HepG2 (cell line): ENCODE measurements at regions not wholly inside any gene's neighbourhood (a gene's known extent, or its start where the extent isn't known, plus 50 kb on each side); places are given as distances from the start of the nearest gene placed in this dataset.

Experiments used
- ATAC-seq: fragments of 200-7000 bp; cut with Tn5 transposase; 3 replicates; pipeline ENCODE4 v1.9.1; 2020; ENCODE audit warnings: mild to moderate bottlenecking, moderate library complexity
- BruUV-seq: library from RNA; stranded (reverse); fragments of 400-500 nt; replicated peaks from 2 replicates; lab custom pipeline; 2021; lab: Mats Ljungman, UMichigan
- CTCF ChIA-PET: fragments of 300-600 bp; formaldehyde crosslinking; extraction: SDS; loops from one replicate; lab custom pipeline; 2021; ENCODE audit warnings: low total read pairs, inconsistent platforms, low intra/inter-chr PET ratio; lab: Yijun Ruan, JAX
- POLR2A ChIA-PET: fragments of 350-600 bp; sonication (Branson Sonifier 250); formaldehyde crosslinking; loops from one replicate; lab custom pipeline; 2020; ENCODE audit warnings: antibody characterized with exemption, inconsistent platforms; lab: Yijun Ruan, JAX
- DNase-seq: peaks from one replicate; pipeline ENCODE4 v3.0.0-alpha.2; 2015; ENCODE audit warnings: low spot score
- FAIRE-seq: peaks from 3 replicates; lab custom pipeline; 2011; peaks lifted over from hg19 to GRCh38; lab: Jason Lieb, UNC
- H2AFZ ChIP-seq: one replicate; pipeline ENCODE4 v1.6.1; 2011; ENCODE audit warnings: low read length, inconsistent platforms
- H3K27ac ChIP-seq: fragments of 300-600 bp; 3 replicates; pipeline ENCODE4 v1.8.0; 2011; ENCODE audit warnings: mixed run types, mild to moderate bottlenecking, mixed read lengths, low read length, inconsistent platforms; ENCODE audit not compliant: insufficient read depth; ENCODE audit errors: extremely low read length
- H3K27me3 ChIP-seq, 2 experiments: fragments of 200-600 bp in 1 of 2; 2 replicates in 1 of 2; 3 replicates in 1 of 2; pipeline versions ENCODE4 v1.6.0 to v1.8.0; 2011; ENCODE audit warnings: low read length in 2 of 2, mild to moderate bottlenecking in 2 of 2, moderate library complexity in 2 of 2, inconsistent platforms in 1 of 2; ENCODE audit not compliant: insufficient read depth in 2 of 2, control insufficient read depth in 1 of 2
- H3K36me3 ChIP-seq, 2 experiments: fragments of 200-600 bp in 1 of 2; replicated peaks in 1 of 2; 2 replicates in 1 of 2; 3 replicates in 1 of 2; pipeline versions ENCODE4 v1.5.1 to v1.8.0; 2011; ENCODE audit warnings: low read length in 2 of 2, inconsistent platforms in 1 of 2; ENCODE audit not compliant: insufficient read depth in 2 of 2, control insufficient read depth in 1 of 2
- H3K4me1 ChIP-seq: 2 replicates; pipeline ENCODE4 v1.5.1; 2012; ENCODE audit warnings: low read length, inconsistent platforms; ENCODE audit not compliant: insufficient read depth
- H3K4me2 ChIP-seq: 2 replicates; pipeline ENCODE4 v1.6.0; 2011; ENCODE audit warnings: low read depth, low read length, inconsistent platforms
- H3K4me3 ChIP-seq, 3 experiments: fragments of 200-600 bp in 1 of 3; sonication (generic), shearing (Covaris generic) in 1 of 3; replicated peaks in 1 of 3; 2 replicates each; pipeline ENCODE4 v1.5.1; 2011 to 2016; ENCODE audit warnings: low read length in 3 of 3, inconsistent platforms in 2 of 3, low read depth in 2 of 3, mild to moderate bottlenecking in 2 of 3, control low read depth in 1 of 3, mixed read lengths in 1 of 3; ENCODE audit not compliant: insufficient read depth in 1 of 3
- H3K79me2 ChIP-seq: one replicate; pipeline ENCODE4 v1.6.1; 2011; ENCODE audit warnings: low read length, inconsistent platforms; ENCODE audit not compliant: insufficient read depth
- H3K9ac ChIP-seq: 2 replicates; pipeline ENCODE4 v1.6.0; 2011; ENCODE audit warnings: mild to moderate bottlenecking, low read depth, low read length, inconsistent platforms; ENCODE audit not compliant: insufficient read depth
- H3K9me3 ChIP-seq: 2 replicates; pipeline ENCODE4 v1.5.1; 2012; ENCODE audit warnings: mild to moderate bottlenecking, low read length
- H4K20me1 ChIP-seq: 2 replicates; pipeline ENCODE4 v1.6.0; 2011; ENCODE audit warnings: inconsistent platforms, mild to moderate bottlenecking, low read length, moderate library complexity; ENCODE audit not compliant: insufficient read depth
- ATAD3A ChIP-seq: sonication (generic); formaldehyde crosslinking; IDR thresholded peaks from 2 replicates; pipeline ENCODE4 v1.4.0; 2020; ENCODE audit warnings: missing genetic modification reagents
- KAT2B ChIP-seq: fragments of 150-350 bp; IDR thresholded peaks from 2 replicates; pipeline ENCODE4 v1.6.1; 2014; ENCODE audit warnings: low read depth, low read length, borderline replicate concordance
- MTA1 ChIP-seq: sonication (generic); formaldehyde crosslinking; IDR thresholded peaks from 2 replicates; pipeline ENCODE4 v1.4.0; 2020; ENCODE audit warnings: missing genetic modification reagents, mild to moderate bottlenecking, borderline replicate concordance
- MXI1 ChIP-seq: IDR thresholded peaks from 3 replicates; pipeline ENCODE4 v1.6.1; 2012; ENCODE audit warnings: low read depth, low read length, inconsistent platforms, borderline replicate concordance
- PRMT3 ChIP-seq: sonication (generic); formaldehyde crosslinking; IDR thresholded peaks from 2 replicates; pipeline ENCODE4 v1.8.1; 2022; ENCODE audit warnings: low read depth, mild to moderate bottlenecking, moderate library complexity, missing genetic modification reagents, borderline replicate concordance
- SIX4 ChIP-seq: sonication (generic); formaldehyde crosslinking; IDR thresholded peaks from 2 replicates; pipeline ENCODE4 v1.4.0; 2020; ENCODE audit warnings: missing genetic modification reagents
- TCF7L2 ChIP-seq: IDR thresholded peaks from 2 replicates; pipeline ENCODE4 v1.6.1; 2011; ENCODE audit warnings: mild to moderate bottlenecking, low read depth, low read length, moderate library complexity
- ZFAT ChIP-seq: sonication (generic); formaldehyde crosslinking; conservative IDR thresholded peaks from 2 replicates; pipeline ENCODE4 v1.8.1; 2023; ENCODE audit warnings: missing genetic modification reagents, inconsistent platforms
- ZNF256 ChIP-seq: sonication (generic); formaldehyde crosslinking; conservative IDR thresholded peaks from 2 replicates; pipeline ENCODE4 v1.4.0; 2020; ENCODE audit warnings: missing genetic modification reagents
- ZNF430 ChIP-seq: sonication (generic); formaldehyde crosslinking; IDR thresholded peaks from 2 replicates; pipeline ENCODE4 v1.9.0; 2021; ENCODE audit warnings: mild to moderate bottlenecking, missing genetic modification reagents
- ZNF577 ChIP-seq: sonication (generic); formaldehyde crosslinking; IDR thresholded peaks from 2 replicates; pipeline ENCODE4 v1.4.0; 2020; ENCODE audit warnings: mild to moderate bottlenecking, low read depth, missing genetic modification reagents, borderline replicate concordance
- ZSCAN22 ChIP-seq: sonication (generic); formaldehyde crosslinking; IDR thresholded peaks from 2 replicates; pipeline ENCODE4 v1.4.0; 2020; ENCODE audit warnings: mild to moderate bottlenecking, missing genetic modification reagents
- WGBS: methylation state at CpG from one replicate; pipeline ENCODE4 v1.1.6; 2017; ENCODE audit warnings: low lambda C conversion rate; 5-methylcytosine and 5-hydroxymethylcytosine counted together
- in situ Hi-C: cut with HindIII; loops from 2 replicates; pipeline ENCODE4 v1.10.0; 2017; ENCODE audit warnings: low pct_unique_long_range_greater_than_20kb; ENCODE audit not compliant: extremely low pct_ligation_motif_present
- intact Hi-C: fragments of 100-400 bp; cut with micrococcal nuclease; formaldehyde crosslinking; loops from one replicate; pipeline ENCODE4 v1.10.0; 2022; ENCODE audit not compliant: unreplicated experiment
- TF ChIP-seq, protein P1 (sequence below): sonication (generic); formaldehyde crosslinking; IDR thresholded peaks from 2 replicates; pipeline ENCODE4 v1.5.1; 2020; ENCODE audit warnings: mild to moderate bottlenecking, missing genetic modification reagents, borderline replicate concordance
- TF ChIP-seq, protein P2 (sequence below): sonication (generic); formaldehyde crosslinking; IDR thresholded peaks from 2 replicates; pipeline ENCODE4 v1.5.1; 2020; ENCODE audit warnings: mild to moderate bottlenecking, missing genetic modification reagents, borderline replicate concordance
- TF ChIP-seq, protein P3 (sequence below): conservative IDR thresholded peaks from 2 replicates; pipeline ENCODE4 v1.6.1; 2018; ENCODE audit warnings: missing genetic modification reagents
- TF ChIP-seq, protein P4 (sequence below): sonication (generic); formaldehyde crosslinking; IDR thresholded peaks from 2 replicates; pipeline ENCODE4 v1.4.0; 2020; ENCODE audit warnings: missing genetic modification reagents, borderline replicate concordance

GRCh38 chr22:22157348-22157725 lies 87.2 kb upstream of the VPREB1 start:
- Histone ChIP-seq H3K36me3 (no peaks in the 10 kb centered on the region), H3K27ac (no peak overlapping the region), H3K4me2 (peak overlapping the region; percentile 88), H3K4me1 (peaks cover 8% of the 10 kb centered on the region), H3K9me3 (no peaks in the 10 kb centered on the region), H3K27me3 (peaks cover 0 to 8% of the 10 kb centered on the region in 2 experiments; a peak in 1 of 5 replicates), H3K4me3 (peak overlapping the region in 1 of 3 experiments; percentile 65; a peak in 2 of 6 replicates), H2AFZ (peak overlapping the region; percentile 96), H4K20me1 (no peaks in the 10 kb centered on the region), H3K79me2 (no peaks in the 10 kb centered on the region), H3K9ac (peak overlapping the region; percentile 52)
- CTCF ChIA-PET: interaction anchor here (1.2 kb wide), 1 partner anchor 38 kb away, joined by 3 read pairs; no protein-coding TSS in a partner anchor
- no TSS peak for BruUV-seq
- intact Hi-C loops: loop anchor here (2.0 kb wide), 1 partner anchor 37 kb away; no protein-coding TSS in a partner anchor
- FAIRE-seq: no peak
- 100% methylated on average over 2 of the region's 2 CpGs for WGBS
- ATAC-seq: no peak; the same call in 2 of the 3 replicates
- POLR2A ChIA-PET: no interaction called here
- no peak for DNase-seq
- in situ Hi-C loops: no loop called here
- no peak for TF ChIP-seq ATAD3A
- TF ChIP-seq PRMT3: no peak
- TF ChIP-seq, protein P1, sequence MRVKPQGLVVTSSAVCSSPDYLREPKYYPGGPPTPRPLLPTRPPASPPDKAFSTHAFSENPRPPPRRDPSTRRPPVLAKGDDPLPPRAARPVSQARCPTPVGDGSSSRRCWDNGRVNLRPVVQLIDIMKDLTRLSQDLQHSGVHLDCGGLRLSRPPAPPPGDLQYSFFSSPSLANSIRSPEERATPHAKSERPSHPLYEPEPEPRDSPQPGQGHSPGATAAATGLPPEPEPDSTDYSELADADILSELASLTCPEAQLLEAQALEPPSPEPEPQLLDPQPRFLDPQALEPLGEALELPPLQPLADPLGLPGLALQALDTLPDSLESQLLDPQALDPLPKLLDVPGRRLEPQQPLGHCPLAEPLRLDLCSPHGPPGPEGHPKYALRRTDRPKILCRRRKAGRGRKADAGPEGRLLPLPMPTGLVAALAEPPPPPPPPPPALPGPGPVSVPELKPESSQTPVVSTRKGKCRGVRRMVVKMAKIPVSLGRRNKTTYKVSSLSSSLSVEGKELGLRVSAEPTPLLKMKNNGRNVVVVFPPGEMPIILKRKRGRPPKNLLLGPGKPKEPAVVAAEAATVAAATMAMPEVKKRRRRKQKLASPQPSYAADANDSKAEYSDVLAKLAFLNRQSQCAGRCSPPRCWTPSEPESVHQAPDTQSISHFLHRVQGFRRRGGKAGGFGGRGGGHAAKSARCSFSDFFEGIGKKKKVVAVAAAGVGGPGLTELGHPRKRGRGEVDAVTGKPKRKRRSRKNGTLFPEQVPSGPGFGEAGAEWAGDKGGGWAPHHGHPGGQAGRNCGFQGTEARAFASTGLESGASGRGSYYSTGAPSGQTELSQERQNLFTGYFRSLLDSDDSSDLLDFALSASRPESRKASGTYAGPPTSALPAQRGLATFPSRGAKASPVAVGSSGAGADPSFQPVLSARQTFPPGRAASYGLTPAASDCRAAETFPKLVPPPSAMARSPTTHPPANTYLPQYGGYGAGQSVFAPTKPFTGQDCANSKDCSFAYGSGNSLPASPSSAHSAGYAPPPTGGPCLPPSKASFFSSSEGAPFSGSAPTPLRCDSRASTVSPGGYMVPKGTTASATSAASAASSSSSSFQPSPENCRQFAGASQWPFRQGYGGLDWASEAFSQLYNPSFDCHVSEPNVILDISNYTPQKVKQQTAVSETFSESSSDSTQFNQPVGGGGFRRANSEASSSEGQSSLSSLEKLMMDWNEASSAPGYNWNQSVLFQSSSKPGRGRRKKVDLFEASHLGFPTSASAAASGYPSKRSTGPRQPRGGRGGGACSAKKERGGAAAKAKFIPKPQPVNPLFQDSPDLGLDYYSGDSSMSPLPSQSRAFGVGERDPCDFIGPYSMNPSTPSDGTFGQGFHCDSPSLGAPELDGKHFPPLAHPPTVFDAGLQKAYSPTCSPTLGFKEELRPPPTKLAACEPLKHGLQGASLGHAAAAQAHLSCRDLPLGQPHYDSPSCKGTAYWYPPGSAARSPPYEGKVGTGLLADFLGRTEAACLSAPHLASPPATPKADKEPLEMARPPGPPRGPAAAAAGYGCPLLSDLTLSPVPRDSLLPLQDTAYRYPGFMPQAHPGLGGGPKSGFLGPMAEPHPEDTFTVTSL (CRISPR knock-in tag): no peak
- TF ChIP-seq, protein P2, sequence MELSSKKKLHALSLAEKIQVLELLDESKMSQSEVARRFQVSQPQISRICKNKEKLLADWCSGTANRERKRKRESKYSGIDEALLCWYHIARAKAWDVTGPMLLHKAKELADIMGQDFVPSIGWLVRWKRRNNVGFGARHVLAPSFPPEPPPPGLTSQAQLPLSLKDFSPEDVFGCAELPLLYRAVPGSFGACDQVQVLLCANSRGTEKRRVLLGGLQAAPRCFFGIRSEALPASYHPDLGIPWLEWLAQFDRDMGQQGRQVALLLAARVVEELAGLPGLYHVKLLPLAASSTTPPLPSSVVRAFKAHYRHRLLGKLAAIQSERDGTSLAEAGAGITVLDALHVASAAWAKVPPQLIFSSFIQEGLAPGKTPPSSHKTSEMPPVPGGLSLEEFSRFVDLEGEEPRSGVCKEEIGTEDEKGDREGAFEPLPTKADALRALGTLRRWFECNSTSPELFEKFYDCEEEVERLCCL (CRISPR knock-in tag): no peak
- no peak for TF ChIP-seq ZNF430 (CRISPR knock-in tag)
- TF ChIP-seq TCF7L2: no peak
- no peak for TF ChIP-seq KAT2B
- TF ChIP-seq, protein P3, sequence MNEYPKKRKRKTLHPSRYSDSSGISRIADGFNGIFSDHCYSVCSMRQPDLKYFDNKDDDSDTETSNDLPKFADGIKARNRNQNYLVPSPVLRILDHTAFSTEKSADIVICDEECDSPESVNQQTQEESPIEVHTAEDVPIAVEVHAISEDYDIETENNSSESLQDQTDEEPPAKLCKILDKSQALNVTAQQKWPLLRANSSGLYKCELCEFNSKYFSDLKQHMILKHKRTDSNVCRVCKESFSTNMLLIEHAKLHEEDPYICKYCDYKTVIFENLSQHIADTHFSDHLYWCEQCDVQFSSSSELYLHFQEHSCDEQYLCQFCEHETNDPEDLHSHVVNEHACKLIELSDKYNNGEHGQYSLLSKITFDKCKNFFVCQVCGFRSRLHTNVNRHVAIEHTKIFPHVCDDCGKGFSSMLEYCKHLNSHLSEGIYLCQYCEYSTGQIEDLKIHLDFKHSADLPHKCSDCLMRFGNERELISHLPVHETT (CRISPR knock-in tag): no peak
- no peak for TF ChIP-seq ZNF577 (CRISPR knock-in tag)
- TF ChIP-seq ZSCAN22: no peak
- TF ChIP-seq ZNF256: no peak
- TF ChIP-seq, protein P4, sequence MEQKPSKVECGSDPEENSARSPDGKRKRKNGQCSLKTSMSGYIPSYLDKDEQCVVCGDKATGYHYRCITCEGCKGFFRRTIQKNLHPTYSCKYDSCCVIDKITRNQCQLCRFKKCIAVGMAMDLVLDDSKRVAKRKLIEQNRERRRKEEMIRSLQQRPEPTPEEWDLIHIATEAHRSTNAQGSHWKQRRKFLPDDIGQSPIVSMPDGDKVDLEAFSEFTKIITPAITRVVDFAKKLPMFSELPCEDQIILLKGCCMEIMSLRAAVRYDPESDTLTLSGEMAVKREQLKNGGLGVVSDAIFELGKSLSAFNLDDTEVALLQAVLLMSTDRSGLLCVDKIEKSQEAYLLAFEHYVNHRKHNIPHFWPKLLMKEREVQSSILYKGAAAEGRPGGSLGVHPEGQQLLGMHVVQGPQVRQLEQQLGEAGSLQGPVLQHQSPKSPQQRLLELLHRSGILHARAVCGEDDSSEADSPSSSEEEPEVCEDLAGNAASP: no peak
- no peak for TF ChIP-seq ZFAT
- no peak for TF ChIP-seq MTA1 (CRISPR knock-in tag)
- TF ChIP-seq MXI1: no peak
- TF ChIP-seq SIX4 (CRISPR knock-in tag): no peak
